IMR-90 (cell line): ENCODE measurements at regions not wholly inside any gene's neighbourhood (a gene's known extent, or its start where the extent isn't known, plus 50 kb on each side); places are given as distances from the start of the nearest gene placed in this dataset.

Experiments
- ATAC-seq: fragments of 200-7000 bp; cut with Tn5 transposase; 2 replicates; pipeline ENCODE4 v1.9.1; 2020; ENCODE audit warnings: low read depth, mild to moderate bottlenecking, moderate library complexity
- BruUV-seq: library from RNA; stranded (reverse); fragments of 400-500 nt; replicated peaks from 2 replicates; lab custom pipeline; 2021; lab: Mats Ljungman, UMichigan
- CTCF ChIA-PET: fragments of 300-600 bp; formaldehyde crosslinking; extraction: SDS; loops from one replicate; lab custom pipeline; 2021; ENCODE audit warnings: antibody characterized with exemption; lab: Yijun Ruan, JAX
- POLR2A ChIA-PET: fragments of 300-600 bp; sonication (Branson Sonifier 250); formaldehyde crosslinking; loops from one replicate; lab custom pipeline; 2022; ENCODE audit warnings: antibody characterized with exemption; ENCODE audit not compliant: unreplicated experiment; lab: Charles Lee
- DNase-seq: peaks from one replicate; pipeline ENCODE4 v3.0.0; 2013
- H2AFZ ChIP-seq: replicated peaks from 2 replicates; pipeline ENCODE3; 2013; ENCODE audit warnings: low read length, mild to moderate bottlenecking; ENCODE audit not compliant: poor library complexity
- H2AK5ac ChIP-seq: 2 replicates; pipeline ENCODE4 v1.6.1; 2013; ENCODE audit warnings: low read depth, low read length, inconsistent platforms
- H2AK9ac ChIP-seq: replicated peaks from 2 replicates; pipeline ENCODE3; 2013; ENCODE audit warnings: mild to moderate bottlenecking, low read depth, low read length, moderate library complexity; ENCODE audit not compliant: poor library complexity
- H2BK120ac ChIP-seq: 2 replicates; pipeline ENCODE4 v1.6.1; 2013; ENCODE audit warnings: low read depth, low read length, inconsistent platforms
- H2BK15ac ChIP-seq: 3 replicates; pipeline ENCODE4 v1.6.1; 2013; ENCODE audit warnings: low read depth, low read length, inconsistent platforms
- H2BK20ac ChIP-seq: 2 replicates; pipeline ENCODE4 v1.6.1; 2013; ENCODE audit warnings: low read depth, mild to moderate bottlenecking, inconsistent platforms, low read length, moderate library complexity
- H2BK5ac ChIP-seq: 2 replicates; pipeline ENCODE4 v1.6.1; 2013; ENCODE audit warnings: mild to moderate bottlenecking, low read depth, low read length, inconsistent platforms; ENCODE audit not compliant: poor library complexity, severe bottlenecking
- H3K14ac ChIP-seq: replicated peaks from 2 replicates; pipeline ENCODE4 v1.6.1; 2013; ENCODE audit warnings: low read depth, low read length, inconsistent platforms
- H3K18ac ChIP-seq: 2 replicates; pipeline ENCODE4 v1.6.1; 2013; ENCODE audit warnings: low read depth, low read length, control low read depth
- H3K23ac ChIP-seq: 2 replicates; pipeline ENCODE4 v1.6.1; 2013; ENCODE audit warnings: low read depth, low read length, inconsistent platforms
- H3K27ac ChIP-seq: 2 replicates; pipeline ENCODE4 v1.5.1; 2013; ENCODE audit warnings: mild to moderate bottlenecking, control low read depth, low read length; ENCODE audit not compliant: insufficient read depth
- H3K27me3 ChIP-seq: 2 replicates; pipeline ENCODE4 v1.6.1; 2013; ENCODE audit warnings: low read length; ENCODE audit not compliant: control insufficient read depth, insufficient read depth
- H3K36me3 ChIP-seq: 2 replicates; pipeline ENCODE4 v1.6.1; 2013; ENCODE audit warnings: low read length, mixed read lengths; ENCODE audit not compliant: control insufficient read depth, insufficient read depth
- H3K4ac ChIP-seq: 2 replicates; pipeline ENCODE4 v1.6.1; 2013; ENCODE audit warnings: low read depth, low read length, inconsistent platforms
- H3K4me1 ChIP-seq: 2 replicates; pipeline ENCODE4 v1.6.1; 2013; ENCODE audit warnings: low read length, mixed read lengths; ENCODE audit not compliant: control insufficient read depth, insufficient read depth
- H3K4me2 ChIP-seq: 2 replicates; pipeline ENCODE4 v1.6.1; 2013; ENCODE audit warnings: low read depth, mild to moderate bottlenecking, control low read depth, low read length, moderate library complexity
- H3K4me3 ChIP-seq: 2 replicates; pipeline ENCODE4 v1.5.1; 2013; ENCODE audit warnings: low read depth, mild to moderate bottlenecking, control low read depth, low read length, moderate library complexity; ENCODE audit not compliant: insufficient read depth
- H3K56ac ChIP-seq: 2 replicates; pipeline ENCODE4 v1.6.1; 2013; ENCODE audit warnings: low read length, inconsistent platforms; ENCODE audit not compliant: insufficient read depth; ENCODE audit errors: extremely low read depth
- H3K79me1 ChIP-seq, 2 experiments: 2 replicates each; pipeline ENCODE4 v1.6.1; 2013; ENCODE audit warnings: low read length in 2 of 2, inconsistent platforms in 1 of 2, low read depth in 1 of 2
- H3K9ac ChIP-seq: 2 replicates; pipeline ENCODE4 v1.6.1; 2013; ENCODE audit warnings: low read depth, low read length, control low read depth
- H3K9me1 ChIP-seq: 2 replicates; pipeline ENCODE4 v1.6.1; 2013; ENCODE audit warnings: low read length, inconsistent platforms; ENCODE audit not compliant: insufficient read depth
- H3K9me3 ChIP-seq: 2 replicates; pipeline ENCODE4 v1.6.1; 2013; ENCODE audit warnings: low read length; ENCODE audit not compliant: control insufficient read depth, insufficient read depth
- H4K20me1 ChIP-seq: 2 replicates; pipeline ENCODE4 v1.6.1; 2013; ENCODE audit warnings: low read length, inconsistent platforms; ENCODE audit not compliant: insufficient read depth
- H4K5ac ChIP-seq: 2 replicates; pipeline ENCODE4 v1.6.1; 2013; ENCODE audit warnings: mild to moderate bottlenecking, low read depth, low read length, control low read depth
- H4K8ac ChIP-seq, 2 experiments: 2 replicates each; pipeline ENCODE4 v1.6.1; 2013; ENCODE audit warnings: low read depth in 2 of 2, low read length in 2 of 2, control low read depth in 1 of 2, inconsistent platforms in 1 of 2
- H4K91ac ChIP-seq: 2 replicates; pipeline ENCODE4 v1.6.1; 2013; ENCODE audit warnings: low read depth, low read length, inconsistent platforms; ENCODE audit not compliant: insufficient read depth
- BHLHE40 ChIP-seq: fragments of 150-350 bp; IDR thresholded peaks from 2 replicates; pipeline ENCODE4 v1.6.1; 2016; ENCODE audit warnings: mild to moderate bottlenecking, low read depth, low read length
- CEBPB ChIP-seq: IDR thresholded peaks from 2 replicates; pipeline ENCODE4 v1.6.1; 2012; ENCODE audit warnings: low read depth, low read length, improper control_type of control experiment
- CHD1 ChIP-seq: IDR thresholded peaks from 2 replicates; pipeline ENCODE4 v1.6.1; 2012; ENCODE audit warnings: low read depth, low read length, improper control_type of control experiment
- FOS ChIP-seq: fragments of 150-350 bp; IDR thresholded peaks from 2 replicates; pipeline ENCODE4 v1.6.1; 2016; ENCODE audit warnings: low read depth, low read length
- MAFK ChIP-seq: IDR thresholded peaks from 2 replicates; pipeline ENCODE4 v1.6.1; 2012; ENCODE audit warnings: low read depth, low read length, improper control_type of control experiment
- MAZ ChIP-seq: IDR thresholded peaks from 2 replicates; pipeline ENCODE4 v1.6.1; 2012; ENCODE audit warnings: low read depth, mild to moderate bottlenecking, low read length, improper control_type of control experiment, moderate library complexity, borderline replicate concordance
- MXI1 ChIP-seq: IDR thresholded peaks from 2 replicates; pipeline ENCODE4 v1.6.1; 2012; ENCODE audit warnings: low read depth, mild to moderate bottlenecking, low read length, moderate library complexity, borderline replicate concordance
- NFE2L2 ChIP-seq: fragments of 150-350 bp; IDR thresholded peaks from 2 replicates; pipeline ENCODE4 v1.6.1; 2016; ENCODE audit warnings: low read depth, mild to moderate bottlenecking, low read length
- POLR2A ChIP-seq: IDR thresholded peaks from 2 replicates; pipeline ENCODE4 v1.6.1; 2012; ENCODE audit warnings: mild to moderate bottlenecking, low read depth, low read length
- RAD21 ChIP-seq: IDR thresholded peaks from 2 replicates; pipeline ENCODE4 v1.6.1; 2012; ENCODE audit warnings: low read length, improper control_type of control experiment
- RCOR1 ChIP-seq: IDR thresholded peaks from 2 replicates; pipeline ENCODE4 v1.6.1; 2012; ENCODE audit warnings: mild to moderate bottlenecking, low read length, improper control_type of control experiment; ENCODE audit not compliant: insufficient replicate concordance
- RFX5 ChIP-seq: IDR thresholded peaks from 2 replicates; pipeline ENCODE4 v1.8.0; 2012; ENCODE audit warnings: low read depth, mild to moderate bottlenecking, low read length, moderate library complexity
- SMC3 ChIP-seq: fragments of 150-350 bp; IDR thresholded peaks from 2 replicates; pipeline ENCODE4 v1.6.1; 2016; ENCODE audit warnings: low read depth, mild to moderate bottlenecking, antibody characterized with exemption, low read length, moderate library complexity
- WGBS, 2 experiments: methylation state at CpG; one replicate each; pipeline versions ENCODE4 v1.1.5 to v1.1.7; 2013; ENCODE audit warnings: missing lambda C conversion rate in 2 of 2; ENCODE audit not compliant: insufficient read length in 1 of 2; ENCODE audit errors: extremely low coverage in 2 of 2; 5-methylcytosine and 5-hydroxymethylcytosine counted together
- dilution Hi-C: fragments of 300-500 bp; cut with HindIII; formaldehyde crosslinking; loops from one replicate; pipeline ENCODE4 v1.14.3; 2018; ENCODE audit warnings: low sequenced_read_pairs; ENCODE audit not compliant: unreplicated experiment
- in situ Hi-C: fragments of 300-500 bp; cut with MboI; formaldehyde crosslinking; loops from 3 replicates; pipeline ENCODE4 v1.14.3; 2019; ENCODE audit warnings: low sequenced_read_pairs, inconsistent platforms, mixed read lengths
- intact Hi-C: fragments of 100-400 bp; cut with micrococcal nuclease; formaldehyde crosslinking; loops from 2 replicates; pipeline ENCODE4 v1.10.0; 2022
- TF ChIP-seq, protein P1 (sequence below): fragments of 150-350 bp; IDR thresholded peaks from 2 replicates; pipeline ENCODE4 v1.6.1; 2016; ENCODE audit warnings: low read depth, mild to moderate bottlenecking, low read length, moderate library complexity, borderline replicate concordance
- TF ChIP-seq, protein P2 (sequence below): conservative IDR thresholded peaks from 2 replicates; pipeline ENCODE4 v1.5.1; 2012; ENCODE audit warnings: mild to moderate bottlenecking, low read depth, low read length, improper control_type of control experiment
- TF ChIP-seq, protein P3 (sequence below): fragments of 150-350 bp; IDR thresholded peaks from 2 replicates; pipeline ENCODE4 v1.6.1; 2017; ENCODE audit warnings: mild to moderate bottlenecking, antibody characterized with exemption, low read length, low read depth

DNA sequence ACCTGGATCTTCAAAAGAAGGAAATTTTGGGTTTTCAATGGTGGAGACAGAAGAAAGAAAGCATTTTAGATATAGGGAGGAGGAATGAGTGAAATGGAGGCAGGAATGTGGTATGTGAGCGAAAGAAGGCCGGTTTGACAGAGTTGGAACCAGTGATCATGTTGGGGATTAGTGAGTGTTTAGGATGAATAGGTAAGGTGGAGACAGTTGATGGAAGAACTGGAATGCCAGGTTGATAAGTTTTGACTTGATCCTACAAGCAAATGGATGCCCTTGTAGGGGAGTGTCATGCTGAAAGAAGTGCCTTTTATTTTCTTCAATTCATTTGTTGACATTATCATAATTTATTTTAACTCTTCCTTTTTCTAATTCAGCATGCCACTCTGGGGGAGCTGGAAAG lies 207.8 kb upstream of the AMOT start:
- peaks cover 2% of the 10 kb centered on the region; the same call in 1 of the 2 replicates for H3K27me3 ChIP-seq
- H3K9me3 ChIP-seq = peaks cover 2% of the 10 kb centered on the region; the same call in 1 of the 2 replicates
- ATAC-seq = no peak
- 63% methylated on average over 2 of the region's 2 CpGs; no CpG with 5 or more reads in 1 of the 2 experiments for WGBS, 2 experiments
- BruUV-seq = no TSS peak
- H3K4me1 ChIP-seq = no peaks in the 10 kb centered on the region
- CTCF ChIA-PET = no interaction called here
- H3K9ac ChIP-seq = no peak overlapping the region
- H3K56ac ChIP-seq = no peak overlapping the region
- no peak overlapping the region for H2BK5ac ChIP-seq
- TF ChIP-seq NFE2L2 (no peak), SMC3 (no peak), BHLHE40 (no peak), RAD21 (no peak), RCOR1 (no peak), POLR2A (no peak), CEBPB (no peak), FOS (no peak), RFX5 (no peak), MAZ (no peak), MAFK (no peak), CHD1 (no peak), MXI1 (no peak)
- TF ChIP-seq, protein P1, sequence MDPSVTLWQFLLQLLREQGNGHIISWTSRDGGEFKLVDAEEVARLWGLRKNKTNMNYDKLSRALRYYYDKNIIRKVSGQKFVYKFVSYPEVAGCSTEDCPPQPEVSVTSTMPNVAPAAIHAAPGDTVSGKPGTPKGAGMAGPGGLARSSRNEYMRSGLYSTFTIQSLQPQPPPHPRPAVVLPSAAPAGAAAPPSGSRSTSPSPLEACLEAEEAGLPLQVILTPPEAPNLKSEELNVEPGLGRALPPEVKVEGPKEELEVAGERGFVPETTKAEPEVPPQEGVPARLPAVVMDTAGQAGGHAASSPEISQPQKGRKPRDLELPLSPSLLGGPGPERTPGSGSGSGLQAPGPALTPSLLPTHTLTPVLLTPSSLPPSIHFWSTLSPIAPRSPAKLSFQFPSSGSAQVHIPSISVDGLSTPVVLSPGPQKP = no peak
- TF ChIP-seq, protein P2, sequence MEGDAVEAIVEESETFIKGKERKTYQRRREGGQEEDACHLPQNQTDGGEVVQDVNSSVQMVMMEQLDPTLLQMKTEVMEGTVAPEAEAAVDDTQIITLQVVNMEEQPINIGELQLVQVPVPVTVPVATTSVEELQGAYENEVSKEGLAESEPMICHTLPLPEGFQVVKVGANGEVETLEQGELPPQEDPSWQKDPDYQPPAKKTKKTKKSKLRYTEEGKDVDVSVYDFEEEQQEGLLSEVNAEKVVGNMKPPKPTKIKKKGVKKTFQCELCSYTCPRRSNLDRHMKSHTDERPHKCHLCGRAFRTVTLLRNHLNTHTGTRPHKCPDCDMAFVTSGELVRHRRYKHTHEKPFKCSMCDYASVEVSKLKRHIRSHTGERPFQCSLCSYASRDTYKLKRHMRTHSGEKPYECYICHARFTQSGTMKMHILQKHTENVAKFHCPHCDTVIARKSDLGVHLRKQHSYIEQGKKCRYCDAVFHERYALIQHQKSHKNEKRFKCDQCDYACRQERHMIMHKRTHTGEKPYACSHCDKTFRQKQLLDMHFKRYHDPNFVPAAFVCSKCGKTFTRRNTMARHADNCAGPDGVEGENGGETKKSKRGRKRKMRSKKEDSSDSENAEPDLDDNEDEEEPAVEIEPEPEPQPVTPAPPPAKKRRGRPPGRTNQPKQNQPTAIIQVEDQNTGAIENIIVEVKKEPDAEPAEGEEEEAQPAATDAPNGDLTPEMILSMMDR = no peak
- TF ChIP-seq, protein P3, sequence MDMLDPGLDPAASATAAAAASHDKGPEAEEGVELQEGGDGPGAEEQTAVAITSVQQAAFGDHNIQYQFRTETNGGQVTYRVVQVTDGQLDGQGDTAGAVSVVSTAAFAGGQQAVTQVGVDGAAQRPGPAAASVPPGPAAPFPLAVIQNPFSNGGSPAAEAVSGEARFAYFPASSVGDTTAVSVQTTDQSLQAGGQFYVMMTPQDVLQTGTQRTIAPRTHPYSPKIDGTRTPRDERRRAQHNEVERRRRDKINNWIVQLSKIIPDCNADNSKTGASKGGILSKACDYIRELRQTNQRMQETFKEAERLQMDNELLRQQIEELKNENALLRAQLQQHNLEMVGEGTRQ = no peak
- no peak overlapping the region for H4K8ac ChIP-seq
- H3K18ac ChIP-seq = no peak overlapping the region
- no peaks in the 10 kb centered on the region for H3K9me1 ChIP-seq
- POLR2A ChIA-PET = no interaction called here
- H2BK20ac ChIP-seq = no peak overlapping the region
- intact Hi-C loops (no loop called here), dilution Hi-C loops (no loop called here), in situ Hi-C loops (loop anchor here (10.0 kb wide), 1 partner anchor 56 kb away; no protein-coding TSS in a partner anchor)
- no peak overlapping the region for H3K14ac ChIP-seq
- H3K4ac ChIP-seq = no peak overlapping the region
- no peak overlapping the region for H3K27ac ChIP-seq
- H3K23ac ChIP-seq = no peak overlapping the region
- DNase-seq = no peak
- H4K5ac ChIP-seq = no peak overlapping the region
- no peak overlapping the region for H2BK15ac ChIP-seq
- no peak overlapping the region for H2AK9ac ChIP-seq
- no peak overlapping the region for H4K91ac ChIP-seq
- H3K79me1 ChIP-seq = no peaks in the 10 kb centered on the region
- H3K36me3 ChIP-seq = no peaks in the 10 kb centered on the region
- H2BK120ac ChIP-seq = no peak overlapping the region
- H4K20me1 ChIP-seq = no peaks in the 10 kb centered on the region
- no peak overlapping the region for H2AFZ ChIP-seq
- no peak overlapping the region for H2AK5ac ChIP-seq
- no peak overlapping the region for H3K4me3 ChIP-seq
- no peak overlapping the region for H3K4me2 ChIP-seq
